HFF-Myc (cell line): ENCODE measurements at regions not wholly inside any gene's neighbourhood (a gene's known extent, or its start where the extent isn't known, plus 50 kb on each side); places are given as distances from the start of the nearest gene placed in this dataset.
"Not testable (repeated sequence)": the region's sequence is repeated elsewhere in the genome, so short reads cannot be mapped to it uniquely, and the experiment has no call there.

Experiments used
- DNase-seq: peaks from one replicate; pipeline ENCODE4 v3.0.0-alpha.2; 2011; ENCODE audit warnings: low read depth; ENCODE audit errors: extremely low read depth
- H3K4me3 ChIP-seq: replicated peaks from 2 replicates; pipeline ENCODE4 v1.5.1; 2011; ENCODE audit warnings: low read depth, mild to moderate bottlenecking, control low read depth, low read length
- CTCF ChIP-seq: IDR thresholded peaks from 2 replicates; pipeline ENCODE4 v1.5.1; 2012; ENCODE audit warnings: mild to moderate bottlenecking, low read depth, low read length, control low read depth; ENCODE audit errors: missing control alignments

GRCh38 chr1:121443001-121443540 lies 258.3 kb downstream of the SRGAP2C start:
- DNase-seq, result peak; percentile 25
- TF ChIP-seq CTCF, result no peak
- H3K4me3 ChIP-seq, result no peak overlapping the region

GRCh38 chr1:121444096-121444495 lies 259.3 kb downstream of the SRGAP2C start:
- no peak overlapping the region for H3K4me3 ChIP-seq
- DNase-seq, result no peak
- no peak for TF ChIP-seq CTCF

- TF ChIP-seq CTCF, result no peak
- no peak for DNase-seq
- H3K4me3 ChIP-seq, result no peak overlapping the region
Measured at GRCh38 chr1:121445679-121446078, 260.9 kb downstream of the SRGAP2C start.

- TF ChIP-seq CTCF, result peak; percentile 2
- not testable (repeated sequence) for H3K4me3 ChIP-seq, DNase-seq
Measured at GRCh38 chr1:121447280-121447923, 262.6 kb downstream of the SRGAP2C start.

- not testable (repeated sequence) for H3K4me3 ChIP-seq, DNase-seq
Measured at GRCh38 chr1:121448064-121448463, 263.3 kb downstream of the SRGAP2C start.

- DNase-seq, result no peak
- no peak overlapping the region for H3K4me3 ChIP-seq
- TF ChIP-seq CTCF, result no peak
Measured at GRCh38 chr1:121448851-121449250, 264.1 kb downstream of the SRGAP2C start.

GRCh38 chr1:121452484-121452883 lies 267.7 kb downstream of the SRGAP2C start:
- no peak for DNase-seq
- no peak overlapping the region for H3K4me3 ChIP-seq
- no peak for TF ChIP-seq CTCF
